Nephron (organoid): ENCODE measurements at regions not wholly inside any gene's neighbourhood (a gene's known extent, or its start where the extent isn't known, plus 50 kb on each side); places are given as distances from the start of the nearest gene placed in this dataset.

Experiments
- H3K27ac Mint-ChIP-seq, 3 experiments: 2 replicates each; pipeline ENCODE4 v1.8.0; 2020; ENCODE audit warnings: mixed read lengths in 3 of 3, mild to moderate bottlenecking in 2 of 3, moderate library complexity in 1 of 3
- H3K27me3 Mint-ChIP-seq: 2 replicates; pipeline ENCODE4 v1.8.0; 2021; ENCODE audit warnings: low read depth, mild to moderate bottlenecking, moderate library complexity, mixed read lengths
- H3K36me3 Mint-ChIP-seq: 2 replicates; pipeline ENCODE4 v1.8.0; 2020; ENCODE audit warnings: low read depth, mixed read lengths
- H3K4me1 Mint-ChIP-seq: 2 replicates; pipeline ENCODE4 v1.8.0; 2020; ENCODE audit warnings: mixed read lengths
- H3K4me3 Mint-ChIP-seq, 3 experiments: 2 replicates each; pipeline ENCODE4 v1.8.0; 2020; ENCODE audit warnings: mild to moderate bottlenecking in 3 of 3, mixed read lengths in 3 of 3, moderate library complexity in 2 of 3
- H3K9me3 Mint-ChIP-seq: 2 replicates; pipeline ENCODE4 v1.8.0; 2020; ENCODE audit warnings: mixed read lengths
- TF ChIP-seq, protein P1 (sequence below), 3 experiments: fragments of 200-600 bp; sonication (generic); IDR thresholded peaks; one replicate each; pipeline ENCODE4 v1.5.0; 2021; ENCODE audit warnings: antibody characterized with exemption in 3 of 3; ENCODE audit not compliant: unreplicated experiment in 3 of 3

DNA sequence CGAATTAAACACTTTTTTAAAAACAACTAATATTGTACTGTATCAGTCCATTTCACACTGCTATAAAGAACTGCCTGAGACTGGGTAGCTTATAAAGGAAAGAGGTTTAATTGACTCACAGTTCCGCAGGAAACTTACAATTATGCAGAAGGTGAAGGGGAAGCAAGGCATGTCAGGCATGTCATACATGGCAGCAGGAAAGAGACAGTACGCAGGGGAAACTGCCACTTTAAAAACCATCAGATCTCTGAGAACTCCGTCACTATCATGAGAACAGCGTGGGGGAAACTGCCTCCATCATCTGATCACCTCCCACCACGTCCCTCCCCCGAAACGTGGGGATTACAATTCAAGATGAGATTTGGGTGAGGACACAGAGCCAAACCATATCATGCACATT, 162.8 kb upstream of the TPM1 start:
- H3K4me1 Mint-ChIP-seq: peaks cover 48% of the 10 kb centered on the region
- peak overlapping the region in 1 of 3 experiments; percentile 11 for H3K4me3 Mint-ChIP-seq
- TF ChIP-seq, protein P1, sequence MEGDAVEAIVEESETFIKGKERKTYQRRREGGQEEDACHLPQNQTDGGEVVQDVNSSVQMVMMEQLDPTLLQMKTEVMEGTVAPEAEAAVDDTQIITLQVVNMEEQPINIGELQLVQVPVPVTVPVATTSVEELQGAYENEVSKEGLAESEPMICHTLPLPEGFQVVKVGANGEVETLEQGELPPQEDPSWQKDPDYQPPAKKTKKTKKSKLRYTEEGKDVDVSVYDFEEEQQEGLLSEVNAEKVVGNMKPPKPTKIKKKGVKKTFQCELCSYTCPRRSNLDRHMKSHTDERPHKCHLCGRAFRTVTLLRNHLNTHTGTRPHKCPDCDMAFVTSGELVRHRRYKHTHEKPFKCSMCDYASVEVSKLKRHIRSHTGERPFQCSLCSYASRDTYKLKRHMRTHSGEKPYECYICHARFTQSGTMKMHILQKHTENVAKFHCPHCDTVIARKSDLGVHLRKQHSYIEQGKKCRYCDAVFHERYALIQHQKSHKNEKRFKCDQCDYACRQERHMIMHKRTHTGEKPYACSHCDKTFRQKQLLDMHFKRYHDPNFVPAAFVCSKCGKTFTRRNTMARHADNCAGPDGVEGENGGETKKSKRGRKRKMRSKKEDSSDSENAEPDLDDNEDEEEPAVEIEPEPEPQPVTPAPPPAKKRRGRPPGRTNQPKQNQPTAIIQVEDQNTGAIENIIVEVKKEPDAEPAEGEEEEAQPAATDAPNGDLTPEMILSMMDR (IDR thresholded peaks at IDR 0.05; ENCODE audit: unreplicated experiment in 3 of 3): no peak
- H3K27me3 Mint-ChIP-seq: peaks cover 5% of the 10 kb centered on the region
- no peaks in the 10 kb centered on the region for H3K36me3 Mint-ChIP-seq
- H3K27ac Mint-ChIP-seq: peak overlapping the region; percentile 53 to 75 (median 62)
- H3K9me3 Mint-ChIP-seq: no peaks in the 10 kb centered on the region

DNA sequence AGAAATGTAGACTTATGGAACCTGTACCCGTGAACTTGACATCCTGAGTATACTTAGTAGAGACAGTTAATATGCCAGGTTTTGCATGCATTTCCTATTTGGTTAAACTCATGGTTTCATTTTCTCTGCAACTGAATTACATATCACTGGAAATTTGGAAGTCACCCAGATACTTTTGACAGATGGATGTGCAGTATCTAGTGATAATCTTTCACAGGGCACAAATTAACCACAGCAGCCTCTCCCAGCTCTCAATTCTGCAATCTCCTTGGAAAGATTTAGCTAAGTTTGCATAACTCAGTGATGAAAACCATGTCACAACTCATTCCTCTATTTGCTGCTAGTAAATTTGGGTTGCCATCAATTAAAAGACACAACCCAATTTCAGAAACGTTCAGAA, 162.3 kb upstream of the TPM1 start:
- peak overlapping the region; percentile 53 to 75 (median 62) for H3K27ac Mint-ChIP-seq
- H3K4me1 Mint-ChIP-seq: peaks cover 53% of the 10 kb centered on the region
- TF ChIP-seq, protein P1 (IDR thresholded peaks at IDR 0.05; ENCODE audit: unreplicated experiment in 3 of 3): no peak
- H3K9me3 Mint-ChIP-seq: no peaks in the 10 kb centered on the region
- no peak overlapping the region for H3K4me3 Mint-ChIP-seq
- H3K27me3 Mint-ChIP-seq: peaks cover 5% of the 10 kb centered on the region
- H3K36me3 Mint-ChIP-seq: no peaks in the 10 kb centered on the region

DNA sequence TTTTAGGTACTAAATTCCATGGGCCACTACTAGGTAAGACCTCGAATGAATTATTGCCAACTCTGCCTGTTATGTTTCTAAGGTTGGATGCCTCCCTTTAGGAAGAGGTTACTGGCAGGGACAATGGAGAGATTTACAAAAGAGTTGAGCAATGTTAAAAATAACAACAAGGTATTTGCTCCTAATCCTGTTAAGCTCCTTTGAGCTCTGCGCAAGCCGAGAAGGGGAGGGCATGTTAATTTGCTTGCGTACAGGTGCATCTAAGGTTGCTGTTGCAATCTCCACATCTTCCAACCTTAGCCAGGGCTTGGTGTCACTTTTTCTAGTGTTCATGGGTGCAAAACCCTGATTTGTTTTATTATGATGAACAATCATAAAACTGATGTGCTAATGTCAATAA, 161.5 kb upstream of the TPM1 start:
- TF ChIP-seq, protein P1 (IDR thresholded peaks at IDR 0.05; ENCODE audit: unreplicated experiment in 3 of 3): no peak
- peaks cover 5% of the 10 kb centered on the region for H3K27me3 Mint-ChIP-seq

DNA sequence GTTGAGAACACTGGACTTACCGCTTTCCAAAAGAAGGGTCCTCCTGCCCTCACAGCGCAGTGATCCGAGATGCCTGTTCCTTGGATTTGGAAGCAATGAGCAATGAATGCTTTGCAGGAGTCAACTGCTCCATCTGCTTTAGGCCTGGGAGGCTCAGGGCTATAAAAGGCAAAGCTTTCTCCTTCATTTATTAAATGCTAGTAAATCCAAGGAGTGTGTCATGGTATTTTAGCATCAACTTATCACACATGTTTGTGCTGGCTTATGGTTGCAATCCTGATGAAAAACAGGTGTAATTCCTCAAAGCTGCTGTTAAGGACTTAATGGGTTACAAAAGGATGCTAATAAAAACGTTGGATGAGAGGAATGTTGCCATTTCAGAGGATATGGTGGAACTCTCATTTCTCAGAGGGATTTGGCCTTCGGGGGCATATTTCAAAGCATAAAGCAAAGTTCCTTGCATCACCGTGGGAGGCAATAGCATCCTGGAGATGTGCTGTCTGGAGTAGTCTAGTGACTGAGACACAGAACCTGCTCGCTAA, 158.5 kb upstream of the TPM1 start:
- Mint-ChIP-seq H3K9me3 (no peaks in the 10 kb centered on the region), H3K27ac (peak overlapping the region; percentile 87 to 93 (median 93)), H3K36me3 (no peaks in the 10 kb centered on the region), H3K27me3 (no peaks in the 10 kb centered on the region), H3K4me3 (peak overlapping the region in 2 of 3 experiments; percentile 16 to 19), H3K4me1 (peaks cover 72% of the 10 kb centered on the region)
- TF ChIP-seq, protein P1 (IDR thresholded peaks at IDR 0.05; ENCODE audit: unreplicated experiment in 3 of 3): no peak

More for the DNA sequence above, 161.5 kb upstream of the TPM1 start:
- peak overlapping the region in 1 of 3 experiments; percentile 24 for H3K27ac Mint-ChIP-seq
- no peak overlapping the region for H3K4me3 Mint-ChIP-seq
- no peaks in the 10 kb centered on the region for H3K36me3 Mint-ChIP-seq
- H3K4me1 Mint-ChIP-seq: peaks cover 59% of the 10 kb centered on the region
- no peaks in the 10 kb centered on the region for H3K9me3 Mint-ChIP-seq

DNA sequence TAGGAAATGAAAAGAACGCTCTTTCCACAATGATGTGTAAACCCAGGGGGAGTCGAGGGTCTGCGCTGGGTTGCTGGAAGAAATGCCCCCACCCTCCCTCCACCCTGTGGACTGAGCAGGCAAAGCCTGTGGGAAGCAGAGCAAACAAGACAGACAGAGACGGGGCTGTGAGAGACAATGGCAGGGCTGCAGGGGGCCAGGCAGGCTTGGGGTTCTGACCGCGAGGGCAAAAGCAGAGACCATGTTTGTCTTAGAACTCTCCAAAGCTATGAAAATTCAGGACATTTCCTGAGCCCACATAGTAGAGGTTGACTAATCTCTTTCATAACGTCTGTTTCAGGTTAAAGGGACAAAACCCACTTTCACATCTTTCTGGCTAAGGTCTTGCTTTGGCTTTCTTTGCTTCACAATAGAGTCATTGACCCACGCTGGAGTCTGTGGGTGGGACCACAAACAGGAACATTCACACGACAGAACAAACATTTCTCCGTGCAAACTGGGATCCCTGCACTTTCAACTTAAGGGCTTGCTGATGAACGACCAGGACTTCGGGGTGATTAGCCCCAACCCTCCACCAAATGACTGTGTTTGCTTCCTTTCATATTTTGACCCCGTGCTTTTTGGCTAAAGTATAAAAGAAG, 156.0 kb upstream of the TPM1 start:
- H3K27me3 Mint-ChIP-seq: no peaks in the 10 kb centered on the region
- H3K27ac Mint-ChIP-seq: peak overlapping the region; percentile 87 to 94 (median 90)
- H3K36me3 Mint-ChIP-seq: no peaks in the 10 kb centered on the region
- peak overlapping the region in 2 of 3 experiments; percentile 13 to 53 for H3K4me3 Mint-ChIP-seq
- TF ChIP-seq, protein P1 (IDR thresholded peaks at IDR 0.05; ENCODE audit: unreplicated experiment in 3 of 3): no peak
- no peaks in the 10 kb centered on the region for H3K9me3 Mint-ChIP-seq
- peaks cover 58% of the 10 kb centered on the region for H3K4me1 Mint-ChIP-seq
